Esophagus muscularis mucosa (tissue), 4 donors: ENCODE measurements at regions not wholly inside any gene's neighbourhood (a gene's known extent, or its start where the extent isn't known, plus 50 kb on each side); places are given as distances from the start of the nearest gene placed in this dataset.

ENCODE experiments used
- EP300 ChIP-seq: sonication (generic); formaldehyde crosslinking; IDR thresholded peaks from one replicate; pipeline ENCODE4 v1.6.1; 2017; ENCODE audit warnings: antibody characterized with exemption
- POLR2A ChIP-seq: fragments of 450-650 bp; IDR thresholded peaks from one replicate; pipeline ENCODE4 v1.6.1; 2017; ENCODE audit warnings: antibody characterized with exemption, moderate library complexity, mild to moderate bottlenecking, low read depth
- POLR2AphosphoS5 ChIP-seq, 2 donors: sonication (generic); formaldehyde crosslinking; IDR thresholded peaks; one replicate each; pipeline ENCODE4 v1.6.1; 2017; ENCODE audit warnings: antibody characterized with exemption in 2 of 2
- TF ChIP-seq, protein P1 (sequence below), 3 experiments: fragments of 200-600 bp in 2 of 3; fragments of 450-650 bp in 1 of 3; sonication (generic) in 2 of 3; IDR thresholded peaks; one replicate each; pipeline ENCODE4 v1.5.1; 2017 to 2019; ENCODE audit warnings: antibody characterized with exemption in 3 of 3, mild to moderate bottlenecking in 2 of 3, moderate library complexity in 1 of 3

GRCh38 chr5:143629871-143630659 is 181.9 kb upstream of the HMHB1 start:
- TF ChIP-seq, protein P1, sequence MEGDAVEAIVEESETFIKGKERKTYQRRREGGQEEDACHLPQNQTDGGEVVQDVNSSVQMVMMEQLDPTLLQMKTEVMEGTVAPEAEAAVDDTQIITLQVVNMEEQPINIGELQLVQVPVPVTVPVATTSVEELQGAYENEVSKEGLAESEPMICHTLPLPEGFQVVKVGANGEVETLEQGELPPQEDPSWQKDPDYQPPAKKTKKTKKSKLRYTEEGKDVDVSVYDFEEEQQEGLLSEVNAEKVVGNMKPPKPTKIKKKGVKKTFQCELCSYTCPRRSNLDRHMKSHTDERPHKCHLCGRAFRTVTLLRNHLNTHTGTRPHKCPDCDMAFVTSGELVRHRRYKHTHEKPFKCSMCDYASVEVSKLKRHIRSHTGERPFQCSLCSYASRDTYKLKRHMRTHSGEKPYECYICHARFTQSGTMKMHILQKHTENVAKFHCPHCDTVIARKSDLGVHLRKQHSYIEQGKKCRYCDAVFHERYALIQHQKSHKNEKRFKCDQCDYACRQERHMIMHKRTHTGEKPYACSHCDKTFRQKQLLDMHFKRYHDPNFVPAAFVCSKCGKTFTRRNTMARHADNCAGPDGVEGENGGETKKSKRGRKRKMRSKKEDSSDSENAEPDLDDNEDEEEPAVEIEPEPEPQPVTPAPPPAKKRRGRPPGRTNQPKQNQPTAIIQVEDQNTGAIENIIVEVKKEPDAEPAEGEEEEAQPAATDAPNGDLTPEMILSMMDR (IDR thresholded peaks at IDR 0.05), result no peak
- TF ChIP-seq EP300, result no peak
- no peak for TF ChIP-seq POLR2A
- no peak for TF ChIP-seq POLR2AphosphoS5 (IDR thresholded peaks at IDR 0.05)
